ENCODE measurements at regions not wholly inside any gene's neighbourhood (a gene's known extent, or its start where the extent isn't known, plus 50 kb on each side); places are given as distances from the start of the nearest gene placed in this dataset.
A peak's percentile ranks its signal among the peaks of the same experiment; 100 is the strongest.

DNA sequence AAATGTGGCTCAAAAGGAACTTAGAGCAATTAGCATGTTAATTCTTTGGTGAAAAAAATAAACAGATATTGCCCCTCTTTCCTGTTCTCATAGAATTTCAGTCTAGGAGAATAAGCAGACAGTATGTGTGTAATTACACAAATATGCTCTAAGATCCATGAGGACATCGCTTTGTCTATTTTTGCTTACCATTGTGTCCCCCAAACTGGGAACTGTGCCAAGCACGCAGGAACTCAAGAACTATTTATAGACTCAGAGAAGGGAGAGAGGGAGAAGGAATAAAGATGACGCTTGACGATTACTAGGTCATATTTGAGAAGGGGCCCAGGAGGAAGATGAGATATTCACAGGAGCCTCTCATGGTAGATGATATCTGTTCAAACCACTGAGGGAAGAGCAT lies 692.6 kb downstream of the RAB28 start:
- no peak for DNase-seq

- no peak for DNase-seq
Measured at GRCh38 chr4:12787261-12787660, 696.9 kb downstream of the RAB28 start.

- no peak for DNase-seq
Measured at GRCh38 chr4:12778706-12779105, 705.4 kb downstream of the RAB28 start.

DNA sequence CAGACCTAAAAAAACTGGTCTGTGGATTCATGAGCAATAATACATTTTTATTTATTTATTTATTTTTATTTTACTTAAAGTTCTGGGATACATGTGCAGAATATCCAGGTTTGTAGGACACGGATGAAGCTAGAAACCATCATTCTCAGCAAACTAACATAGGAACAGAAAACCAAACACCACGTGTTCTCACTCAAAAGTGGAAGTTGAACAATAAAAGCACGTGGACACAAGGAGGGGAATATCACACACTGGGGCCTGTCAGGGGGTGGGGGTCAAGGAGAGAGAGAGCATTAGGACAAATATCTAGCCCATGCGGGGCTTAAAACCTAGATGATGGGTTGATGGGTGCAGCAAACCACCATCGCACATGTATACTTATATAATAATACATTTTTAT lies 705.9 kb downstream of the RAB28 start:
- DNase-seq = no peak

GRCh38 chr4:12770351-12770750 lies 713.8 kb downstream of the RAB28 start:
- DNase-seq = peak; percentile 84

- DNase-seq = no peak
Measured at GRCh38 chr4:12761694-12762093, 722.4 kb downstream of the RAB28 start.

DNA sequence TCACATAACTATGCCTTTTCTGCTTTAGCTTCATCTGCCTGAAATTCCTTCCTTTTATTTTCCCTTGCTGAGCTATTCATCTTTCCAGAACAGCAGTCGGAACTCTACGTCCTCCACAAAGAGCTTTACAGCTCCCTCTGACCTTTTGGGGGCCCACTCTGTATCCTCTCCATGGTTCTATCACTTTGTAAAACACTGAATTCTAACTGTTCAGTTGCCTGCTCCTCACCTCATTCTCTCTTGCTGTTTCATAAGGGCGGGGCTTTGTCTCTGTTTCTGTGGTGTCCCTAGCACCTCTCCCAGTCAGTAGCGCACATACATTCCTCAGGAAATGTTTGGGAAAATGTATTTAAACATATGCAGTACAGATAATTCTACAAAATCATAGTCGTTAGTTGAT lies 737.0 kb downstream of the RAB28 start:
- no peak for DNase-seq

- no peak for DNase-seq
Measured at GRCh38 chr4:12746221-12746620, 737.9 kb downstream of the RAB28 start.

- DNase-seq = no peak
Measured at GRCh38 chr4:12734586-12734985, 749.6 kb downstream of the RAB28 start.

GRCh38 chr4:12729384-12729783 lies 754.8 kb downstream of the RAB28 start:
- no peak for DNase-seq

- DNase-seq = no peak
Measured at GRCh38 chr4:12724510-12724909, 759.6 kb downstream of the RAB28 start.

GRCh38 chr4:12723849-12724447 lies 760.2 kb downstream of the RAB28 start:
- DNase-seq = no peak

DNA sequence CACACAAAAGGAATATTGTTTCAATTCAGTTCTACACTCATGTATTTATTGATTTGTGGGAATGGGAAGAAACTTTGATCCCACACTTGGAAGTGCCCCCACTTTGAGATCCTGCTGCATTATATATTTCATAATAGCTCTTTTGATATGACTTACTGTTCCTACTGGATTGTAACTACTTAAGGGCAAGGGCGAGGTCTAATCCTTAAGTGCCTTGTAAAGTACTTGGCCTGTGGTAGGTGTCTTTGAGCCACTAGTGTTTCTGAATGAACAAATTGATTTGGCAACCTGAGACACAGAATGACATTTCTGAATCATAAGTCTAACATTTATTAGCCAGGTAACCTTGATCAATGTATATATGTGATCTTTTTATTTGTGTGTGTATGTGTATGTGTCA lies 767.2 kb downstream of the RAB28 start:
- no peak for DNase-seq

DNA sequence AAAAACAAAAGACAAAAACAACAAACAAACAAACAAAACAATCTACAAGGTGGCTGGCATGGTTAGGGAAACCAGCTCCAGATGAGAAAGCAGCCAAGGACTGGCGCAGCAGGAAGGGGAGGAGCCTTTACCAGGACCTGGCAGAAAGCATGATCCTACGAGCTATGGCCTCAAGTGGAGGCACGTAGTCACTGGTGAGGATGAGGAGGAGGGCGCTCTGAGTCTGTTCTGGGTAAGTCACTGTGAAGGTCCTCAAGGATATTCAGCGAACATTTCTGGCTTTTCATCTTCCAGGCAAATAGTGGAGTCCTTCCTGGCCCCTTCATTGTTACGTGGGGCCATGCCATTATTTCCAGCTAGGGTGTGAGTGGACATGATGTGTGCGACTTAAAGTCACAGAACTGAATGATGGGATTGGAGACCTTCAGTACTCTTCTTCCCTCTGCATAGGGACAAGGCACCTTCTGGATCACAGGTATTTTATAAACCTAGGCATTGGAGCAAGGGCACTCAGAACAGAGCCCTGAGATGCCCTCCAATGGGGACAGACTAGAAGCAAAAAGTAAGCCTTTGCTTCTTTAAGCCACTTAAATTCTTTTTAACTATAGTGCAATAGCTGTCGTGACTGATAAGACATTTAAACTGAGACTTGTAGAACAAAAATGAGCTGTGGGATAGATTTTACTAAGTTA lies 771.3 kb downstream of the RAB28 start:
- no peak for DNase-seq

- DNase-seq = no peak
Measured at GRCh38 chr4:12707381-12708175, 776.6 kb downstream of the RAB28 start.

- DNase-seq = peak; percentile 53
Measured at GRCh38 chr4:12703036-12703435, 781.1 kb downstream of the RAB28 start.

DNA sequence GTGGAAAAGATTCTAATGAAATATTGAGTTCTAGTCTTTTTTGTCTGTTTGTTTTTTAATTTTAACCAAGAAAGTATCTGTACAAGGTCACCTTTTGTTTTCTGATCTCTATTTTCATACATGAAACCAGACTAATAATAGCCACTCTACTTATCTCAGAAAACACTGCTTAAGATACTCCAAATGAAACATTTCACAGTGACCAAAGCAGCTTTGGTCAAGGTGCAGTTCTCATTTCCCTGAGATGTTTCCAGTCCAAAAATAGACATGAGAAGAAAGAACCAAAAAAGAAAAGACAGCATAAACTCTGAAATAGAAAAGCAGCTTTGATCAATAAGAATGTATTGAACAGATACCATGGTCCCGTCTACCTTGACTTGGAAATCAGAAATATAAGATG lies 782.8 kb downstream of the RAB28 start:
- no peak for DNase-seq

- no peak for DNase-seq
Measured at GRCh38 chr4:12697970-12698369, 786.2 kb downstream of the RAB28 start.

DNA sequence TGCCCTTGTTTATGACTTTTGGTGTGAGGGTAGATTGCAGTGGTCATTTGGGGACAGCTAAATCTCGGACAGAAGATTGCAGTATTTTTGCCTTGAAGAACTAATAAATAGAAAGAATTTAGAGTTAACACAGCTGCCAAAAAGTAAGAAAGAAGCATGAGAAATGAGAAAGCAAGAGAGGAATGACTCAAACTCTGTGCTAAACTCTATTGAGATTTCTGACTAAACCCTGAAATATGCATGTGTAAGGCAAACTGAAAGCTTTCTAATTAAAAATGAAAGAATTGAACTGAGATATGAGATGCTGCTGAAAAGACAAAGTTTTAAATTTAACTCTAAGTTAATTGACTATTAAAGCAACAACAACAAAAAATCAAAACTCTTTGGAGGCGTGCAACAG lies 791.3 kb downstream of the RAB28 start:
- no peak for DNase-seq

DNA sequence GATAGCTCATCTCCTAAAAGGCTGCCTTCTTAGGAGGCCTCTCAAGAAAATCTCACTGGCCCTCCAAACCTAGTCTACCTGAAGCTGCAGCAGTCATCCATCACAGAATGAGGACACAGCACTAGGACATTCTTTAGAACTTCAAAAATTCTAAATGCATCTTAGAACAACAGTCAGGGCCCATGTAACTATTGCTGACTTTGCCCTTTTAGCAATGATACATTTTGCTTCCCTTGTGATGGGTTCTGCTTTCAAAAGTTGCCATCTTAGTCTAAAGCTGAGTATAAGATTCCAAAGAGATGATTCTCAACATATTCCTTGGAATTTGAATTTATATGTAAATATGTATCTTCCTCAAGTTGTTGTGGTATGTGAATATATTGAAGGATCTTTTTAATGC lies 793.0 kb downstream of the RAB28 start:
- no peak for DNase-seq

GRCh38 chr4:12689457-12689856 lies 794.7 kb downstream of the RAB28 start:
- DNase-seq = no peak

DNA sequence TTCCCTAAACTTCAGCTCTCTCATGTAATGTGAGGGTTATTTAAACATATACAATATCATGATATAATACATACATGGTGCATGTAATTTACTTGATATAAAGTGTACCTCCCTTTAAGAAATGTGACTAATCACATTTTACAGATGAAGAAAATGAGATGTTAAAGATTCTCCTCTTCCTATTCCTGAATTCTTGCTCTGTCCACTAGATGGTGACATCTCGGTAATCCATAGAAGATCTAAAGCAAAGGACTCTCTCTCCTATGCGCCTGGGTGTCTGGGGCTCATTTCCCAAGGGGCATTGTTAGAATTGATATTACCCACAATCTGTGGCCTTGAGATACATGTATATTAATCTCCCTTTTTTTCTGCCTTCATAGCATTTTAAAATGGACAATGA lies 804.9 kb downstream of the RAB28 start:
- DNase-seq = no peak

- DNase-seq = no peak
Measured at GRCh38 chr4:12674184-12674583, 810.0 kb downstream of the RAB28 start.

- no peak for DNase-seq
Measured at GRCh38 chr4:12672303-12672702, 811.8 kb downstream of the RAB28 start.

Data from NCI-H187 treated with DMSO at 0.1 percent for 48 hours (cell line).